HCT116 (cell line): ENCODE measurements at regions not wholly inside any gene's neighbourhood (a gene's known extent, or its start where the extent isn't known, plus 50 kb on each side); places are given as distances from the start of the nearest gene placed in this dataset.

Experiments
- ATAC-seq: fragments of 200-7000 bp; cut with Tn5 transposase; 2 replicates; pipeline ENCODE4 v1.9.1; 2020; ENCODE audit warnings: mild to moderate bottlenecking, moderate library complexity
- BruUV-seq: library from RNA; stranded (reverse); fragments of 400-500 nt; replicated peaks from 2 replicates; lab custom pipeline; 2021; lab: Mats Ljungman, UMichigan
- CTCF ChIA-PET: fragments of 300-600 bp; sonication (Branson Sonifier 250); formaldehyde crosslinking; loops from one replicate; lab custom pipeline; 2021; ENCODE audit warnings: antibody characterized with exemption; lab: Charles Lee
- POLR2A ChIA-PET: fragments of 300-600, 350-600 bp; sonication (Branson Sonifier 250); formaldehyde crosslinking; loops from one replicate; lab custom pipeline; 2021; ENCODE audit warnings: antibody characterized with exemption; lab: Charles Lee
- RAD21 ChIA-PET, 2 experiments: fragments of 300-600 bp; sonication (Branson Sonifier 250); formaldehyde crosslinking; loops; one replicate each; lab custom pipeline; 2023; ENCODE audit warnings: low total read pairs in 2 of 2; ENCODE audit not compliant: uncharacterized antibody in 2 of 2, unreplicated experiment in 2 of 2, low non-redundant PET in 1 of 2; lab: Charles Lee
- DNase-seq: peaks from one replicate; pipeline ENCODE4 v3.0.0-alpha.2; 2010; ENCODE audit warnings: low read depth, low spot score
- H2AFZ ChIP-seq: fragments of 200-600 bp; shearing (Covaris generic), sonication (generic); 2 replicates; pipeline ENCODE4 v1.6.1; 2017; ENCODE audit warnings: low read depth, mixed run types, mixed read lengths, antibody characterized with exemption, low read length; ENCODE audit not compliant: poor library complexity, severe bottlenecking
- H3K27ac ChIP-seq: 2 replicates; pipeline ENCODE4 v1.5.1; 2012; ENCODE audit warnings: low read depth, low read length
- H3K27me3 ChIP-seq: fragments of 200-600 bp; sonication (generic); 2 replicates; pipeline ENCODE4 v1.6.1; 2016; ENCODE audit warnings: mixed run types, low read length, mixed read lengths; ENCODE audit not compliant: insufficient read depth
- H3K36me3 ChIP-seq, 2 experiments: fragments of 200-500 bp in 1 of 2; fragments of 200-600 bp in 1 of 2; sonication (Bioruptor generic) in 1 of 2; sonication (generic) in 1 of 2; 2 replicates each; pipeline versions ENCODE4 v1.5.1 to v1.6.1; 2014 to 2016; ENCODE audit warnings: low read length in 2 of 2, inconsistent platforms in 1 of 2, mixed read lengths in 1 of 2, mixed run types in 1 of 2; ENCODE audit not compliant: insufficient read depth in 2 of 2, control insufficient read depth in 1 of 2
- H3K4me1 ChIP-seq, 2 experiments: fragments of 200-600 bp in 1 of 2; sonication (generic) in 1 of 2; 2 replicates each; pipeline versions ENCODE4 v1.5.1 to v1.6.1; 2012 to 2017; ENCODE audit warnings: low read length in 2 of 2, inconsistent platforms in 1 of 2, mild to moderate bottlenecking in 1 of 2, mixed read lengths in 1 of 2, mixed run types in 1 of 2, moderate library complexity in 1 of 2; ENCODE audit not compliant: insufficient read depth in 2 of 2, control insufficient read depth in 1 of 2
- H3K4me2 ChIP-seq: fragments of 200-600 bp; sonication (generic); 2 replicates; pipeline ENCODE4 v1.6.1; 2017; ENCODE audit warnings: mixed run types, low read length, mixed read lengths
- H3K4me3 ChIP-seq, 2 experiments: fragments of 200-600 bp in 1 of 2; sonication (generic) in 1 of 2; replicated peaks in 1 of 2; 2 replicates each; pipeline ENCODE4 v1.5.1; 2011 to 2016; ENCODE audit warnings: low read length in 2 of 2, control low read depth in 1 of 2, low read depth in 1 of 2, mild to moderate bottlenecking in 1 of 2, mixed read lengths in 1 of 2, mixed run types in 1 of 2
- H3K79me2 ChIP-seq: fragments of 200-600 bp; sonication (generic); 2 replicates; pipeline ENCODE4 v1.6.1; 2017; ENCODE audit warnings: mild to moderate bottlenecking, mixed run types, low read length, moderate library complexity, mixed read lengths; ENCODE audit not compliant: insufficient read depth
- H3K9ac ChIP-seq: fragments of 200-600 bp; sonication (generic); 2 replicates; pipeline ENCODE4 v1.6.1; 2016; ENCODE audit warnings: low read length, mixed read lengths
- H3K9me2 ChIP-seq: fragments of 200-600 bp; sonication (generic), shearing (Covaris generic); 2 replicates; pipeline ENCODE4 v1.6.1; 2017; ENCODE audit warnings: mixed run types, mild to moderate bottlenecking, moderate library complexity; ENCODE audit not compliant: insufficient read depth
- H3K9me3 ChIP-seq, 2 experiments: fragments of 200-500 bp in 1 of 2; fragments of 200-600 bp in 1 of 2; sonication (Bioruptor generic) in 1 of 2; sonication (generic) in 1 of 2; 2 replicates each; pipeline ENCODE4 v1.6.1; 2014 to 2017; ENCODE audit warnings: low read length in 2 of 2, mixed read lengths in 2 of 2, inconsistent platforms in 1 of 2, low read depth in 1 of 2, mild to moderate bottlenecking in 1 of 2, mixed run types in 1 of 2, moderate library complexity in 1 of 2; ENCODE audit not compliant: control insufficient read depth in 1 of 2, insufficient read depth in 1 of 2
- H4K20me1 ChIP-seq: fragments of 200-600 bp; sonication (generic), shearing (Covaris generic); 2 replicates; pipeline ENCODE4 v1.6.1; 2017; ENCODE audit warnings: mixed run types, mild to moderate bottlenecking, moderate library complexity; ENCODE audit not compliant: insufficient read depth
- CBX3 ChIP-seq: IDR thresholded peaks from 2 replicates; pipeline ENCODE4 v1.6.1; 2012; ENCODE audit warnings: low read depth
- CEBPB ChIP-seq: IDR thresholded peaks from 2 replicates; pipeline ENCODE4 v1.6.1; 2012; ENCODE audit warnings: low read depth
- CTCF ChIP-seq, 3 experiments: fragments of 200-600 bp in 1 of 3; sonication (generic) in 1 of 3; IDR thresholded peaks in 2 of 3; conservative IDR thresholded peaks in 1 of 3; 2 replicates each; pipeline ENCODE4 v1.5.1; 2012 to 2017; ENCODE audit warnings: low read depth in 2 of 3, low read length in 2 of 3, antibody characterized with exemption in 1 of 3, borderline replicate concordance in 1 of 3, control low read depth in 1 of 3, mild to moderate bottlenecking in 1 of 3, mixed read lengths in 1 of 3, mixed run types in 1 of 3, moderate library complexity in 1 of 3; ENCODE audit not compliant: insufficient read depth in 1 of 3
- EGR1 ChIP-seq: IDR thresholded peaks from 2 replicates; pipeline ENCODE4 v1.6.1; 2012; ENCODE audit warnings: low read depth
- ELF1 ChIP-seq: IDR thresholded peaks from 2 replicates; pipeline ENCODE4 v1.6.1; 2012; ENCODE audit warnings: low read depth, borderline replicate concordance
- EZH2 ChIP-seq: fragments of 200-600 bp; sonication (generic); IDR thresholded peaks from 2 replicates; pipeline ENCODE4 v1.6.1; 2017; ENCODE audit warnings: antibody characterized with exemption, mixed run types
- EZH2phosphoT487 ChIP-seq: fragments of 200-600 bp; IDR thresholded peaks from 2 replicates; pipeline ENCODE4 v1.6.1; 2018; ENCODE audit warnings: antibody characterized with exemption, borderline replicate concordance
- JUND ChIP-seq: IDR thresholded peaks from 2 replicates; pipeline ENCODE4 v1.6.1; 2012
- POLR2A ChIP-seq: IDR thresholded peaks from 2 replicates; pipeline ENCODE4 v1.7.0; 2011; ENCODE audit warnings: borderline replicate concordance; ENCODE audit not compliant: insufficient read depth, insufficient read length; ENCODE audit errors: extremely low read depth
- POLR2AphosphoS5 ChIP-seq: IDR thresholded peaks from 2 replicates; pipeline ENCODE4 v1.6.1; 2011; ENCODE audit warnings: mild to moderate bottlenecking, low read depth, low read length, moderate library complexity
- SIN3A ChIP-seq: IDR thresholded peaks from 2 replicates; pipeline ENCODE4 v1.6.1; 2012; ENCODE audit warnings: low read depth
- SRF ChIP-seq: IDR thresholded peaks from 2 replicates; pipeline ENCODE4 v1.6.1; 2012; ENCODE audit warnings: low read depth
- YY1 ChIP-seq: IDR thresholded peaks from 2 replicates; pipeline ENCODE4 v1.6.1; 2011; ENCODE audit warnings: low read length, low read depth, moderate library complexity, mild to moderate bottlenecking; ENCODE audit not compliant: insufficient replicate concordance; ENCODE audit errors: extremely low read depth
- ZBTB33 ChIP-seq: IDR thresholded peaks from 2 replicates; pipeline ENCODE4 v1.6.1; 2011; ENCODE audit warnings: mild to moderate bottlenecking, low read length, moderate library complexity; ENCODE audit not compliant: insufficient replicate concordance; ENCODE audit errors: extremely low read depth
- ZNF274 ChIP-seq: fragments of 200-500 bp; sonication (Bioruptor generic); IDR thresholded peaks from 2 replicates; pipeline ENCODE4 v1.6.1; 2014; ENCODE audit warnings: mild to moderate bottlenecking, low read depth, low read length, inconsistent platforms
- intact Hi-C: fragments of 100-400 bp; cut with micrococcal nuclease; formaldehyde crosslinking; loops from 2 replicates; pipeline ENCODE4 v1.10.0; 2022
- TF ChIP-seq, protein P1 (sequence below): IDR thresholded peaks from 2 replicates; pipeline ENCODE4 v1.6.1; 2012

DNA sequence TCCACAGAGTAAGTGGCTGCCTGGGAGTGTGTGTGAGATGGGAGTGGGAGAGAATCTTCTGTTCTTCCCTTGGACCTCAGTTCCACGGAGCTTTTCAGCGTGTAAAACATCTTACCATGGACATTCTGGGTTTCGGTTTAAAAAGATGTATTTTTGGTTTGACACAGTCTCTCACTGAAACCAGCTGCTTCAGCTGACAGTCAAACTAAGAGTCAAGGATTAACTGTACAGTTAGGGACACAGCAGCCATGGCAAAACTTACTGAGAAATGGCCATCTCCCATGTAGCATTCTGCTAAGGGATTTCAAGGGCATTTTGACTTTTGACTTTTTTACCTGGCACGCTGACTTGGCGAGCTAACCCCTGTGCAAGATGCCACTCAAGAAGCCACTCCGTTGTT, 93.8 kb upstream of the IL12B start:
- no peaks in the 10 kb centered on the region for H3K36me3 ChIP-seq
- TF ChIP-seq EZH2 (no peak), SRF (no peak), YY1 (no peak), EGR1 (no peak)
- TF ChIP-seq, all 23 proteins: peak for 0
- ChIA-PET RAD21 (no interaction called here), POLR2A (no interaction called here), CTCF (no interaction called here)
- Histone ChIP-seq H4K20me1 (no peaks in the 10 kb centered on the region), H3K79me2 (no peaks in the 10 kb centered on the region), H3K27ac (no peak overlapping the region), H3K9me3 (no peaks in the 10 kb centered on the region), H3K27me3 (no peaks in the 10 kb centered on the region), H2AFZ (no peak overlapping the region), H3K9ac (no peak overlapping the region), H3K4me2 (no peak overlapping the region), H3K4me1 (no peaks in the 10 kb centered on the region), H3K9me2 (no peaks in the 10 kb centered on the region), H3K4me3 (no peak overlapping the region)
- intact Hi-C loops, result no loop called here
- ATAC-seq (no peak), DNase-seq (no peak)
- BruUV-seq, result no TSS peak

DNA sequence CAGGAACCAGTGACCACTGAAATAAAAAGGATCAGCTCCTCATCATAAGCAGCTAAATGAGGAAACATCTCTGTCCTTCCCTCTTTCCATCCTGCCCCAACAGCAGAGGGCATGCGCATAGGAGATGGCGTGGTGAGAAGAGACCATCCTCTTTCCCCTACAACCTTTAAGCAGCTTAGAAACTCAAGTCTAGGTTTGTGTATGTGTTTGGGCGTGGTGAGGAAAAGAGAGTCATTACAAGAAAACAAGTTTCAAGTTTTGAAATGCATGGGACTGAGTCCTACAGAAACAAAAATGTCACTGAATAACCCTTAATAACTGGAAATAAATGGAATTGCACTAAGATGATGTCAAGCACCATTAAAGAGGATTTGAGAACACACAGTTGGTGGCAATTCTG, 96.4 kb upstream of the IL12B start:
- Histone ChIP-seq H3K9ac (no peak overlapping the region), H3K9me2 (no peaks in the 10 kb centered on the region), H4K20me1 (no peaks in the 10 kb centered on the region), H2AFZ (no peak overlapping the region), H3K4me2 (no peak overlapping the region), H3K27ac (no peak overlapping the region), H3K4me1 (no peaks in the 10 kb centered on the region), H3K9me3 (no peaks in the 10 kb centered on the region), H3K36me3 (no peaks in the 10 kb centered on the region), H3K27me3 (no peaks in the 10 kb centered on the region), H3K4me3 (no peak overlapping the region), H3K79me2 (no peaks in the 10 kb centered on the region)
- intact Hi-C loops, result no loop called here
- ChIA-PET POLR2A (no interaction called here), RAD21 (no interaction called here), CTCF (no interaction called here)
- ATAC-seq, result no peak
- no peak for DNase-seq
- BruUV-seq, result no TSS peak
- TF ChIP-seq SRF (no peak), POLR2AphosphoS5 (no peak), EGR1 (no peak), CBX3 (no peak), CTCF (IDR thresholded peaks at IDR 0.05 in 2 of 3, conservative IDR thresholded peaks at IDR 0.05 in 1 of 3; ENCODE audit: borderline replicate concordance in 1 of 3, insufficient read depth in 1 of 3, low read depth in 2 of 3, low read length in 2 of 3) (no peak), EZH2phosphoT487 (no peak), CEBPB (no peak), JUND (no peak), POLR2A (no peak), EZH2 (no peak), ZBTB33 (no peak), ELF1 (no peak), ZNF274 (no peak), SIN3A (no peak)
- TF ChIP-seq, protein P1, sequence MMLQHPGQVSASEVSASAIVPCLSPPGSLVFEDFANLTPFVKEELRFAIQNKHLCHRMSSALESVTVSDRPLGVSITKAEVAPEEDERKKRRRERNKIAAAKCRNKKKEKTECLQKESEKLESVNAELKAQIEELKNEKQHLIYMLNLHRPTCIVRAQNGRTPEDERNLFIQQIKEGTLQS, result no peak
